ENCODE measurements at regions not wholly inside any gene's neighbourhood (a gene's known extent, or its start where the extent isn't known, plus 50 kb on each side); places are given as distances from the start of the nearest gene placed in this dataset.
A peak's percentile ranks its signal among the peaks of the same experiment; 100 is the strongest.

DNA sequence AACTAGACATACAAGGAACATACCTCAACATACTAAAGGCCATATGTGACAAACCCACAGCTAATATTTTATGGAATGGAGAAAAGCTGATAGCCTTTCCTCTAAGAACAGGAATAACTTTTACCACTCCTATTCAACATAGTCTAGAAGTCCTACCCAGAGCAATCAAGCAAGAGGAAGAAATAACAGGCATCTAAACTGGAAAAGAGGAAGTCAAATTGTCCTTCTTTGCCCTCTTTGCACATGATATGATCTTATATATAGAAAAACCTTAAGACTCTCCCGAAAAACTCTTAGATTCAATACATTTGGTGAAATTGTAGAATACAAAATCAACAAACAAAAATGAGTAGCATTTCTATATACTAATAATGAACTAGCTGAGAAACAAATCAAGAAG is 110.0 kb downstream of the ATP23 start:
- H3K27ac ChIP-seq = no peak overlapping the region
- no peak overlapping the region for H3K4me3 ChIP-seq (ENCODE audit: low read depth, low read length)
- in situ Hi-C loops (cut with HindIII; ENCODE audit: low pct_ligation_motif_present, low sequenced_read_pairs) = no loop called here
- H3K36me3 ChIP-seq (replicated peaks) = no peaks in the 10 kb centered on the region
- DNase-seq = no peak
- no peaks in the 10 kb centered on the region for H3K27me3 ChIP-seq (replicated peaks)
- no peak for TF ChIP-seq CTCF (IDR thresholded peaks at IDR 0.05; ENCODE audit: low read depth, low read length, missing control alignments)

GRCh38 chr12:58064666-58065065 is 123.3 kb downstream of the ATP23 start:
- Histone ChIP-seq H3K27ac (no peak overlapping the region), H3K36me3 (replicated peaks) (no peaks in the 10 kb centered on the region), H3K4me3 (ENCODE audit: low read depth, low read length) (no peak overlapping the region), H3K27me3 (replicated peaks) (no peaks in the 10 kb centered on the region)
- in situ Hi-C loops (cut with HindIII; ENCODE audit: low pct_ligation_motif_present, low sequenced_read_pairs) = no loop called here
- TF ChIP-seq CTCF (IDR thresholded peaks at IDR 0.05; ENCODE audit: low read depth, low read length, missing control alignments) = no peak
- no peak for DNase-seq

DNA sequence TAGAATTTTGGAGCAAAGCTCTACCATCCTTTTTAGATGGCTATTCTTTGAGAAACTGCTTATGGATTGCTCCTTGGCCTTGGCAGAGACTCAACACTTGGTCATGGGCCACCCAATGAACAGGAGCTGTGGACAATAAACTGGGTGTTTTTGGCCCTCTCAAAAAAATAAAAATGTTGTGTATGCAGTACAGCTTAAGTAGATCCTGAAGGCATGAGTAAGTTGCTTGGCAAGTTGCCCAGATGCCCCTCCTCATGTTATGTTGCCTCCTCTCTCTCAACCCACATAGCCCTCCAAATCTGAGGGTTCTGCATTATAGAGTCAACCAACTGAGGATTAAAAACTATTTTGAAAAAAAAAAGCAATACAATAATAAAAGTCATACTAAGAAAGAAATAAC is 124.9 kb downstream of the ATP23 start:
- Histone ChIP-seq H3K36me3 (replicated peaks) (no peaks in the 10 kb centered on the region), H3K27ac (no peak overlapping the region), H3K4me3 (ENCODE audit: low read depth, low read length) (no peak overlapping the region), H3K27me3 (replicated peaks) (no peaks in the 10 kb centered on the region)
- no peak for TF ChIP-seq CTCF (IDR thresholded peaks at IDR 0.05; ENCODE audit: low read depth, low read length, missing control alignments)
- in situ Hi-C loops (cut with HindIII; ENCODE audit: low pct_ligation_motif_present, low sequenced_read_pairs) = no loop called here
- DNase-seq = no peak

DNA sequence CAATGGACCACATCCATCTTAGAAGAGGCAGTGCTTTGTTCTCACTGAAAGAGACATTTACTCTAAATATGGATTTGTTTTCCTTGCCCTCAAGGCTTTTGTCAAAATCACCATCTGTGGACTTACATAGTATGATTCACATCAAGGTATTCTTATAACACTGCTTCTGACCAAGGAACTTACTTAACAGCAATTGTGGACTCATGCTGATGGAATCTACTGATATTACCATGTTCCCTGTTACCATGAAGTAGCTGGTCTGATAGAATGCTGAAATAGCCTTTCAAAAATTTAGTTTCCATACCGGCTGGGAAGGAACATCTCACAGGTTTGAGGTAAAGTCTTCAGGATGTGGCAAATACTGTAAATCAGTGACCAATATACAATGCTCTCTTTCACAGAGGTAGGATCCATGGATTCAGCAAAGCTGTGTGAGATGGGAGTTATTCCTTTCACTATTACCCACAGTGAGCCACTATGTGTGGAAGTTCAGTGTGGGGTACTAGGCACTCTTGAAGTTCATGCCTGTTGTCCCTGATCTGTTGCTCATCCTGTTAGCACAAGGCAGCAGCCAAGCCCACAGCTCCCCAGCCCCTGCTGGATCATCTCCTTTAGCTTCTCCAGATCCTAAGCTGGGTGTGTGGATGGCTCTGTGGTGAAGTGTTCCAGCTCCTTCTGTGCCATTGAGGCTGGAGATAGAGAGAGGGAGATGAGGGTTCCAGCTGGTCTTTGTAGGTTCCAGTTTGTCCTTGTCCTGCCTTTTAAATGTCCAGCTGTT is 126.4 kb downstream of the ATP23 start:
- peak; percentile 65 for DNase-seq
- in situ Hi-C loops (cut with HindIII; ENCODE audit: low pct_ligation_motif_present, low sequenced_read_pairs) = no loop called here

GRCh38 chr12:58068706-58069105 is 127.3 kb downstream of the ATP23 start:
- Histone ChIP-seq H3K4me3 (ENCODE audit: low read depth, low read length) (no peak overlapping the region), H3K27me3 (replicated peaks) (no peaks in the 10 kb centered on the region), H3K27ac (no peak overlapping the region), H3K36me3 (replicated peaks) (no peaks in the 10 kb centered on the region)
- in situ Hi-C loops (cut with HindIII; ENCODE audit: low pct_ligation_motif_present, low sequenced_read_pairs) = no loop called here
- TF ChIP-seq CTCF (IDR thresholded peaks at IDR 0.05; ENCODE audit: low read depth, low read length, missing control alignments) = no peak
- no peak for DNase-seq

More for the DNA sequence above, 126.4 kb downstream of the ATP23 start:
- no peak overlapping the region for H3K4me3 ChIP-seq (ENCODE audit: low read depth, low read length)
- TF ChIP-seq CTCF (IDR thresholded peaks at IDR 0.05; ENCODE audit: low read depth, low read length, missing control alignments) = no peak
- no peak overlapping the region for H3K27ac ChIP-seq
- H3K36me3 ChIP-seq (replicated peaks) = no peaks in the 10 kb centered on the region
- H3K27me3 ChIP-seq (replicated peaks) = no peaks in the 10 kb centered on the region
